ENCODE measurements at regions not wholly inside any gene's neighbourhood (a gene's known extent, or its start where the extent isn't known, plus 50 kb on each side); places are given as distances from the start of the nearest gene placed in this dataset.
"Not testable (repeated sequence)": the region's sequence is repeated elsewhere in the genome, so short reads cannot be mapped to it uniquely, and the experiment has no call there.

DNA sequence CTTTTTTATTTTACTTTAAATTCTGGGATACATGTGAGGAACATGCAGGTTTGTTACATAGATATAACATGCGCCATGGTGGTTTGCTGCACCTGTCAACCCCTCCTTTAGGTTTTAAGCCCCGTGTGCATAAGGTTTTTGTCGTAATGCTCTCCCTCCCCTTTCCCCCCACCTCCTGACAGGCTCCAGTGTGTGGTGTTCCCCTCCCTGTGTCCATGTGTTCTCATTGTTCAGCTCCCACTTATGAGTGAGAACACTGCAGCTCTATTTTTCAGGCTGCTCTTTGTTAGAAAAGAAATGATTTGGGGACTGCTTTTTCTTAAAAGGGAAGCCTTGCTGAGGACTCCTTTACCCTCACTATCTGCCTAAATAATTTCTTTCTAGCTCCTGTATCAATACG, 430.2 kb upstream of the TMEM132C start:
- not testable (repeated sequence) for TF ChIP-seq POLR2AphosphoS5 (IDR thresholded peaks at IDR 0.05; ENCODE audit: low read depth); SPI1 (IDR thresholded peaks at IDR 0.05; ENCODE audit: borderline replicate concordance, low read depth)
- TF ChIP-seq, protein P1, sequence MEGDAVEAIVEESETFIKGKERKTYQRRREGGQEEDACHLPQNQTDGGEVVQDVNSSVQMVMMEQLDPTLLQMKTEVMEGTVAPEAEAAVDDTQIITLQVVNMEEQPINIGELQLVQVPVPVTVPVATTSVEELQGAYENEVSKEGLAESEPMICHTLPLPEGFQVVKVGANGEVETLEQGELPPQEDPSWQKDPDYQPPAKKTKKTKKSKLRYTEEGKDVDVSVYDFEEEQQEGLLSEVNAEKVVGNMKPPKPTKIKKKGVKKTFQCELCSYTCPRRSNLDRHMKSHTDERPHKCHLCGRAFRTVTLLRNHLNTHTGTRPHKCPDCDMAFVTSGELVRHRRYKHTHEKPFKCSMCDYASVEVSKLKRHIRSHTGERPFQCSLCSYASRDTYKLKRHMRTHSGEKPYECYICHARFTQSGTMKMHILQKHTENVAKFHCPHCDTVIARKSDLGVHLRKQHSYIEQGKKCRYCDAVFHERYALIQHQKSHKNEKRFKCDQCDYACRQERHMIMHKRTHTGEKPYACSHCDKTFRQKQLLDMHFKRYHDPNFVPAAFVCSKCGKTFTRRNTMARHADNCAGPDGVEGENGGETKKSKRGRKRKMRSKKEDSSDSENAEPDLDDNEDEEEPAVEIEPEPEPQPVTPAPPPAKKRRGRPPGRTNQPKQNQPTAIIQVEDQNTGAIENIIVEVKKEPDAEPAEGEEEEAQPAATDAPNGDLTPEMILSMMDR (IDR thresholded peaks at IDR 0.05; ENCODE audit: insufficient read depth, low read length): not testable (repeated sequence)

Measured in HL-60 (cell line).